PC-9 (cell line): ENCODE measurements at regions not wholly inside any gene's neighbourhood (a gene's known extent, or its start where the extent isn't known, plus 50 kb on each side); places are given as distances from the start of the nearest gene placed in this dataset.

Experiments used
- BruUV-seq: library from RNA; stranded (reverse); fragments of 400-500 nt; replicated peaks from 2 replicates; lab custom pipeline; 2021; lab: Mats Ljungman, UMichigan
- CTCF ChIA-PET: fragments of 300-600 bp; sonication (Branson Sonifier 250); formaldehyde crosslinking; loops from one replicate; lab custom pipeline; 2022; ENCODE audit warnings: antibody characterized with exemption; lab: Charles Lee
- POLR2A ChIA-PET: fragments of 300-600 bp; sonication (Branson Sonifier 250); formaldehyde crosslinking; loops from one replicate; lab custom pipeline; 2022; ENCODE audit warnings: antibody characterized with exemption; ENCODE audit not compliant: unreplicated experiment; lab: Charles Lee
- DNase-seq, 2 experiments: peaks; one replicate each; pipeline versions ENCODE4 v3.0.0 to v3.0.0-alpha.2; 2015 to 2022; ENCODE audit warnings: mixed read lengths in 1 of 2
- H2AFZ ChIP-seq: fragments of 200-600 bp; sonication (generic); 2 replicates; pipeline ENCODE4 v1.8.1; 2017; ENCODE audit warnings: antibody characterized with exemption
- H3F3A ChIP-seq: fragments of 200-600 bp; sonication (generic); 2 replicates; pipeline ENCODE4 v1.8.1; 2017; ENCODE audit warnings: antibody characterized with exemption, mild to moderate bottlenecking, low read depth; ENCODE audit not compliant: insufficient read depth
- H3K27ac ChIP-seq: fragments of 200-600 bp; sonication (generic); 2 replicates; pipeline ENCODE4 v1.6.1; 2016; ENCODE audit warnings: mixed run types
- H3K27me3 ChIP-seq: fragments of 200-600 bp; sonication (generic); 2 replicates; pipeline ENCODE4 v1.6.1; 2016; ENCODE audit warnings: low read depth, mixed run types; ENCODE audit not compliant: insufficient read depth
- H3K36me3 ChIP-seq: fragments of 200-600 bp; sonication (generic); 2 replicates; pipeline ENCODE4 v1.6.1; 2016; ENCODE audit warnings: low read depth, mixed run types
- H3K4me1 ChIP-seq: fragments of 200-600 bp; sonication (generic); replicated peaks from 2 replicates; pipeline ENCODE4 v1.6.1; 2016; ENCODE audit warnings: mixed run types; ENCODE audit not compliant: insufficient read depth
- H3K4me2 ChIP-seq: fragments of 200-600 bp; sonication (generic); 2 replicates; pipeline ENCODE4 v1.6.1; 2017; ENCODE audit warnings: mixed run types
- H3K4me3 ChIP-seq: fragments of 200-600 bp; sonication (generic); 2 replicates; pipeline ENCODE4 v1.6.1; 2016; ENCODE audit warnings: mixed run types
- H3K79me2 ChIP-seq: fragments of 200-600 bp; sonication (generic); 2 replicates; pipeline ENCODE4 v1.6.1; 2017; ENCODE audit warnings: low read depth, mixed run types
- H3K9me2 ChIP-seq: fragments of 200-600 bp; sonication (generic); 2 replicates; pipeline ENCODE4 v1.8.1; 2017; ENCODE audit warnings: mild to moderate bottlenecking; ENCODE audit not compliant: insufficient read depth
- H3K9me3 ChIP-seq: fragments of 200-600 bp; sonication (generic); 2 replicates; pipeline ENCODE4 v1.8.1; 2016; ENCODE audit warnings: low read depth; ENCODE audit not compliant: insufficient read depth
- H4K20me1 ChIP-seq: fragments of 200-600 bp; sonication (generic); 2 replicates; pipeline ENCODE4 v1.8.1; 2017; ENCODE audit not compliant: insufficient read depth
- EZH2 ChIP-seq: fragments of 200-600 bp; sonication (generic); IDR thresholded peaks from 2 replicates; pipeline ENCODE4 v1.8.0; 2017; ENCODE audit warnings: antibody characterized with exemption, low read depth
- intact Hi-C: fragments of 100-400 bp; cut with micrococcal nuclease; formaldehyde crosslinking; loops from one replicate; pipeline ENCODE4 v1.10.0; 2022; ENCODE audit not compliant: unreplicated experiment
- TF ChIP-seq, protein P1 (sequence below): fragments of 200-600 bp; sonication (generic); conservative IDR thresholded peaks from 2 replicates; pipeline ENCODE4 v1.6.1; 2017; ENCODE audit warnings: mixed run types, antibody characterized with exemption, mild to moderate bottlenecking, moderate library complexity

DNA sequence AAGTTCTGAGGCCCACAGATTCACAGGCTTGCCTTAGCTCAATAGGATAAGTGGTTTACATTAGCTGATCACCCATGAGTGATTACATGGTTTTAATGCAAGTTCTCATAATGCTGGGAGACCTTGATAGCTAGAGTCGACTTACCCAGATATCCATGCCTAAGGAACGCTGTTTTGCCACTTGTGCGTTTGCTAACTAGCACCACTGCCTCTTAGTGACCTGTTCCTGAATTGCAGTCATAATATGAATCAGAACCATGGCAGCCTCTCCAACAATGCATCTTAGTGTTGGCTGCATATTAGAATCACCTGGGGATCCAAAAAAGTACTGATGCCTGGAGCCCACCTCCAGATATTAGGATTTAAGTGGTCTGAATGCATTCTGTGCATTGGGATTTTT lies 251.1 kb upstream of the CDH5 start:
- DNase-seq: no peak
- intact Hi-C loops: no loop called here
- BruUV-seq: no TSS peak
- CTCF ChIA-PET: no interaction called here
- no peaks in the 10 kb centered on the region for H3K4me1 ChIP-seq
- H3K9me3 ChIP-seq: 0 out of 2 replicates have a peak, but pooled peaks cover under 1% of the 10 kb centered on the region
- no peaks in the 10 kb centered on the region for H3F3A ChIP-seq
- no peaks in the 10 kb centered on the region for H3K36me3 ChIP-seq
- peaks cover 69% of the 10 kb centered on the region for H3K27me3 ChIP-seq
- TF ChIP-seq EZH2: no peak
- TF ChIP-seq, protein P1, sequence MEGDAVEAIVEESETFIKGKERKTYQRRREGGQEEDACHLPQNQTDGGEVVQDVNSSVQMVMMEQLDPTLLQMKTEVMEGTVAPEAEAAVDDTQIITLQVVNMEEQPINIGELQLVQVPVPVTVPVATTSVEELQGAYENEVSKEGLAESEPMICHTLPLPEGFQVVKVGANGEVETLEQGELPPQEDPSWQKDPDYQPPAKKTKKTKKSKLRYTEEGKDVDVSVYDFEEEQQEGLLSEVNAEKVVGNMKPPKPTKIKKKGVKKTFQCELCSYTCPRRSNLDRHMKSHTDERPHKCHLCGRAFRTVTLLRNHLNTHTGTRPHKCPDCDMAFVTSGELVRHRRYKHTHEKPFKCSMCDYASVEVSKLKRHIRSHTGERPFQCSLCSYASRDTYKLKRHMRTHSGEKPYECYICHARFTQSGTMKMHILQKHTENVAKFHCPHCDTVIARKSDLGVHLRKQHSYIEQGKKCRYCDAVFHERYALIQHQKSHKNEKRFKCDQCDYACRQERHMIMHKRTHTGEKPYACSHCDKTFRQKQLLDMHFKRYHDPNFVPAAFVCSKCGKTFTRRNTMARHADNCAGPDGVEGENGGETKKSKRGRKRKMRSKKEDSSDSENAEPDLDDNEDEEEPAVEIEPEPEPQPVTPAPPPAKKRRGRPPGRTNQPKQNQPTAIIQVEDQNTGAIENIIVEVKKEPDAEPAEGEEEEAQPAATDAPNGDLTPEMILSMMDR: no peak
- H3K9me2 ChIP-seq: no peaks in the 10 kb centered on the region
- POLR2A ChIA-PET: no interaction called here
- no peak overlapping the region for H3K27ac ChIP-seq
- H4K20me1 ChIP-seq: no peaks in the 10 kb centered on the region
- no peak overlapping the region for H3K4me3 ChIP-seq
- no peak overlapping the region for H3K4me2 ChIP-seq
- H2AFZ ChIP-seq: no peak overlapping the region
- H3K79me2 ChIP-seq: no peaks in the 10 kb centered on the region

DNA sequence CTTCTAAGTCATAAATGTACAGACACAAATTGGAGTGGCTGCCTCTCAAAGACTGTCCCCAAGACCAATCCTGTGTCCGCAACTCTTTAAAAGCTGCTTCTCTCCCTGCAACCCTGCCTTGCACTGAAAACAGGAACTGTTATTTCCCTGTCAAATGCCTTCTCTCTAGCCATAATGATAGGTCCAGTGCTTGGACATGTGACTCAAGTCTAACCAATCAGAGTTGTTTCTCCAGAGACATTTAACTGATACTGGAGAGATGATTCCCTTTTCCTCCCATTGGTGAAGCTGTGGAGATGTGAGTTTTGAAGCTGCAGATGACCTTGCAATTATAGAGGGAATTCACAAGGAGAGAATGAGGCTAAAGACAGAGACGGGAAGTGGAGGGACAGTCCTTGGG lies 253.3 kb upstream of the CDH5 start:
- Histone ChIP-seq H3K27ac (no peak overlapping the region), H3K4me1 (no peaks in the 10 kb centered on the region), H3K9me3 (no peaks in the 10 kb centered on the region), H3K4me3 (no peak overlapping the region), H3F3A (no peaks in the 10 kb centered on the region), H3K36me3 (no peaks in the 10 kb centered on the region), H2AFZ (no peak overlapping the region), H4K20me1 (no peaks in the 10 kb centered on the region), H3K27me3 (peaks cover 88% of the 10 kb centered on the region), H3K4me2 (no peak overlapping the region), H3K79me2 (no peaks in the 10 kb centered on the region), H3K9me2 (no peaks in the 10 kb centered on the region)
- TF ChIP-seq EZH2: no peak
- TF ChIP-seq, protein P1: no peak
- intact Hi-C loops: no loop called here
- DNase-seq: no peak
- BruUV-seq: no TSS peak
- POLR2A ChIA-PET: no interaction called here
- CTCF ChIA-PET: no interaction called here

DNA sequence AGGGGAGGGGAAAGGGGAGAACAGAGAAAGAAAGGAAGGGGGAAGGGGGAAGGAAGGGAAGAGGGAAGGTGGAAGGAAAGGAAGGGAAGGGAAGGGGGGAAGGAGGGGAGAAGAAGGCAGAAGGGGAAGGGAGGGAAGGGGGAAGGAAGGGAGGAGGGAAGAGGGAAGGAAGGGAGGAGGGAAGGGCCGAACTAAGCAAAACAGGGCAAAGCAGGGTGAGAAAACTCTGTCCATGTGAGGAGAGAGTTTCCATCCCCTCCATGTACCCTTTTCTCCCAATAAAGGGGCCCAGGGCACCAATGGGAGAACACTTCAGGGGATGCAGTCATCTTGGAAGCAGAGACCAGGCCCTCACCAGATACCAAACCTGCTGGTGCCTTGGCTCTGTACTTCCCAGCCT lies 256.8 kb upstream of the CDH5 start:
- Histone ChIP-seq H3K4me2 (no peak overlapping the region), H3K27me3 (peaks cover 88% of the 10 kb centered on the region), H4K20me1 (no peaks in the 10 kb centered on the region), H3K27ac (no peak overlapping the region), H3K4me1 (no peaks in the 10 kb centered on the region), H3K9me3 (no peaks in the 10 kb centered on the region), H3K36me3 (no peaks in the 10 kb centered on the region), H2AFZ (no peak overlapping the region), H3K79me2 (no peaks in the 10 kb centered on the region), H3F3A (no peaks in the 10 kb centered on the region), H3K4me3 (no peak overlapping the region), H3K9me2 (no peaks in the 10 kb centered on the region)
- intact Hi-C loops: no loop called here
- POLR2A ChIA-PET: no interaction called here
- CTCF ChIA-PET: no interaction called here
- no TSS peak for BruUV-seq
- no peak for DNase-seq
- TF ChIP-seq EZH2: no peak
- TF ChIP-seq, protein P1: no peak
